ENCODE measurements at regions not wholly inside any gene's neighbourhood (a gene's known extent, or its start where the extent isn't known, plus 50 kb on each side); places are given as distances from the start of the nearest gene placed in this dataset.
"Not testable (repeated sequence)": the region's sequence is repeated elsewhere in the genome, so short reads cannot be mapped to it uniquely, and the experiment has no call there.

DNA sequence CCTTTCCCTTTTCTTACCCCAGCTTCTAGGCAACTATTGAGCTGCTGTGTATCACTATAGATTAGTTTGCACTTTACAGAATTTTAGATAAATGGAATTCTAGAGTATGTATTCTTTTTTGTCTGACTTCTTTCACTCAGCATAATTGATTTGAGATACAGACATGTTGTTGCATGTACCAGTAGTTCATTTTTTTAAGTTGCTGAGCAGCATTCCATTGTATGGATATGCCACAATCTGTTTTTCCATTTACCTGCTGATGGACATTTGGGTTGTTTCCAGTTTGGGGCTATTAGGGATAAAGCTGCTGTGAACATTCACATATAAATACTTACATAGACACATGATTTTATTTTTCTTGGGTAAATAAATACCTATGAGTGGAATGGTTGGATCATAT lies 135.7 kb downstream of the IGF1 start:
- no peak for DNase-seq (ENCODE audit: low spot score)

DNA sequence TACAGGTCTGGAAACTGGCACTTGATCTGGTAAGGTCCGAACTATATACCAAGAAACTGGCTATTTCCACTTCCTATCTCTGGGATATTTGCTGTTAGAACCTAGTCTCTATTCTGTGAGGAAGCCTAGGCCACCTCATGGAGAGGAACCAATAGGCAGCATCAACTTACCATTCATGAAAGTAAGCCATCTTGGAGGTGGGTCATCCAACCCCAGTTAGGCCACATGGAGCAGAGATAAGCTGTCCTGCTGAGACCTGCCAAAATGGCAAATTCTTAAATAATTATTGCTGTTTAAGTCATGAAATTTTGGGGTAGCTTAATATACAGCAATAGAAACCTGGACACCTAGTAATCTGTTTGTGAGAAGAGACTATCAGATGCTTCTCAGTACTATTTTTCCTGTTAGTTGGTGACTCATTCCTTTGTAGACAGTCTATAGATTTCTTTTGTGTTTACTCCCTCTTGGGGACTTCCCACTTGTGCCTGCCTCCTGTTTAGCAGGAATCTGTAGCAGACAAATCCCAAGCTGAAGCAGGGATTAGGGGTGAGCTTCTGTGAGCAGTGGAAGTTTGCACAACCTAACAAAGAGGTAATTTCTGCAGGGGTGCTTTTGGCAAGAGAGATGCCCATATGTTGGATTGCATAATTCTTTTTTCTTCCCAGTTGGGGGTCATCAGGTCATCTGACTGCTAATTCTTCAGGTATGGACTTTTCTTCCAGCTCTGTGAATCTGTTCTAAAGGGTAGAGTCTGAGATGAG lies 136.8 kb downstream of the IGF1 start:
- no peak for DNase-seq (ENCODE audit: low spot score)

DNA sequence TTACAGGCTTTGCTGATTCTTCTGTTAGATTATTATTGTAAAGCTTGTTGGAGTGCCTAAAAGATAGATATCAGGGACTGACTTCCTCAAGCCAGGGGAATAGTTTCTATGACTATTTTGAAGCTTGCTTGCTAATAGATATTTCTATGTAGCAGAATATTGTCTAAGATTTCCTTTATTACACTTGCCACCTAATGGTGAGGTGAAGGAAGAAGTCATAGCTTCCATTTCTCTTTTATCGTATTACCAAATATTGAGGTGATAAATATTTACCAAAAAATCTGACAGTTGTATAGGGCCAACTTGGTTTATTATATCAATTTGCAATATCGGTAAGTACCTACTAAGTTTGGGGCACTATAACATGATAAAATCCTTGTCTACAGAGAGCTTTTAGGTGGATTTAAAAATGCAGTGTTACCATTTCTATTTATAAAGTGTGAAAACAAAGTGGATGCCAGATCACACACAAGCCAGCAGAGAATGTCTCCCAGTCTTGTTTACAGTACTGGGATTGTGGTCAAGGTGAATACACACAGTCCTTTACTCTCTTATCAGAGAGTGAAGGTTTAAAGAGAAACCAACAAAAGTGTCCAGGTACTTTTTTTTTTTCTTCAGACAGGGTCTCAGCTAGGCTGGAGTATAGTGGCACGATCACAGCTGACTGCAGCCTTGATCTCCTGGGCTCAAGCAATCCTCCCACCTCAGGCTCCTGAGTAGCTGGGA lies 137.9 kb downstream of the IGF1 start:
- DNase-seq (ENCODE audit: low spot score): no peak

DNA sequence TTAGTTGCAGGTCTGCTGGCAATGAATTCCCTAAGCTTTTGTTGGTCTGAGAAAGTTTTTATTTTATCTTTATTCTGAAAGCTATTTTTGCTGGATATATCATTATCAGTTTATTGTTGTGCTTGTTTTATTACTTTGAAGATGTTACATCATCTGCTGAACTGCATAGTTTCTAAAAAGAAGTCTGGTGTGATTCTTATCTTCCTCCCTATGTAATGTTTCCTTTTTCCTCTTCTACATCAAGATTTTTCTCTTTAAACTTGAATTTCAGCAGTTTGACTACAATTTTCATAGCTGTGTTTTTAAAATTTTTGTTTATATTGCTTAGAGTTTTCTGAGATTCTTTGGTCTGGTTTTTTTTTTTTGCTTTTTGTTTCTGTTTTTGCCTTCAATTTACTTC lies 137.1 kb upstream of the PMCH start:
- DNase-seq (ENCODE audit: low spot score): no peak

DNA sequence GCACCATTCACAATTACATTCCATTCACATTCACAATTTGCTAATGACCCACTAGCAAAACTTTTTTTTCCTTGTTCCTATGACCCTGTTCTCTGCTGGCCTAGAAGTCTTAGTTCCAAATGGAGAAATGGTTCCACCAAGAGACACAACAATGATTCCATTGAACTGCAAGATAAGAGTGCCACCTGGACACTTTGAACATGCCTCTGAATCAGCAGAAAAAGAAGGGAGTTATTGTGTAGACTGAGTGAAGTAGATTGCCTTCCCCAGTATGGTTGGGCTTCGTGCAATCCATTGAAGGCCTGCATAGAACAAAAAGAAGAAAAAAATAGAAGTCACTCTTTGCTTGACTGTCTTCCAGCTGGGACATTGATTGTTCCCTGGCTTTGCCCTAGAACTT lies 133.8 kb upstream of the PMCH start:
- no peak for DNase-seq (ENCODE audit: low spot score)

DNA sequence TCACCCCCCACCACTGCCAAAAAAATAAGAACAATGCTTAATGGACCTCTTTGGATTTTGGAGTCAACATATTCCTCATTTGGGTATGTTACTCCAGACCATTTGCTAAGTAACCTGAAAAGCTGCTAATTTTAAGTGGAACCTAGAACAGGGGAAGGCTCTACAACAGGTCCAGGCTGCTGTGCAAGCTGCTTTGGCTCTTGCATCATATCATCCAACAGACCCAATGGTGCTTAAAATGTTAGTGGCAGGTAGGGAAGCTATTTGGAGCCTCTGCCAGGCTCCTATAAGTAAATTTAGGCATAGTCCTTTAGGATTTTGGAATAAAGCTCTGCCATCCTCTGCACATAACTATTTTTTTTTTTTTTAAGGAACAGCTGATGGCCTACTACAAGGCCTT lies 132.2 kb upstream of the PMCH start:
- DNase-seq (ENCODE audit: low spot score): no peak

DNA sequence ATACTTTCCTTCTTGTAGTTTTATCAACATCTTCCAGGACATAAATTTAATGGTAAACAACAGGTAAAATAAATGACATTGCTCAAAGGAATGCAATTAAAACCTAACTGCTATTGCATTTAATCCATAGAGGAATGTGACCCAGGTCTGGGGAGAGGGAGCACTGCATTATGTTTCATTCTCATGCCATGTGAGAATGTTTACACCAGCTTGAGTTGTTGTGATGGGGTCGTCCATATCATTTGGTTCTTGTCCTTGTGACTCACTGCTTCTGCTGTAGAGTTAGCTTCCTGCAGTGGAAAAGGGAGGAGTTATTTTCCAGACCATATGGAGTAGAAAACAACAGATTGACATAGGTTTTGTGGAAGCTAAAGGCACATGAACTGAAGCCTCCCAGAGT lies 129.3 kb upstream of the PMCH start:
- DNase-seq (ENCODE audit: low spot score): no peak

DNA sequence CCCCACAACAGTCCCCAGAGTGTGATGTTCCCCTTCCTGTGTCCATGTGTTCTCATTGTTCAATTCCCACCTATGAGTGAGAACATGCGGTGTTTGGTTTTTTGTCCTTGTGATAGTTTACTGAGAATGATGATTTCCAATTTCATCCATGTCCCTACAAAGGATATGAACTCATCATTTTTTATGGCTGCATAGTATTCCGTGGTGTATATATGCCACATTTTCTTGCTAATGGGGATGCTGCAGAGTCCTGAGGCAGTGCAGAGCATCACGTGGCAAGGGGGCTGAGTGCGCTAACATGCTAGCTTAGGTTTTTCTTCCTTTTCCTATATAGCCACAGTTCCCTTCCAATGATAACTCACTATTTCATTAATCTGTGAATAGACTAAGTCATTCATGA lies 127.5 kb upstream of the PMCH start:
- DNase-seq (ENCODE audit: low spot score): not testable (repeated sequence)

DNA sequence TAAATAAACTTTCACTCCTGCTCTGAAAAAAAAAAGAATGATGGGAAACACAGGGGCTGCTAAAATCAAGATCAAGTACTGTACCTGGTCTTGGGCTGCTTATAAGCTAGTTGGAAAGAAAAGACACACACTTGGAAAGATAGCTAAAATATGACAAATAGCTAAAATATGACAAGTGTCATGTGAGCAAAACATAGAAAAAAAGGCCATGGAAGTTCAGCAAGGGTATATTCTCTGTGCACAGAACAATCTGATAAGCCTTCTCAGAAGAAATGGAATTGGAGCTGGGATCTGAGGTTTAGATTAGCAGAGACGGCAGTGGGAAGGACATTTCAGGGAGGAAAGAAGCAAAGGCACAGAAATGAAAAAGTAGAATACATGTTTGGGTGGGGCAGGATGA lies 126.2 kb upstream of the PMCH start:
- DNase-seq (ENCODE audit: low spot score): no peak

DNA sequence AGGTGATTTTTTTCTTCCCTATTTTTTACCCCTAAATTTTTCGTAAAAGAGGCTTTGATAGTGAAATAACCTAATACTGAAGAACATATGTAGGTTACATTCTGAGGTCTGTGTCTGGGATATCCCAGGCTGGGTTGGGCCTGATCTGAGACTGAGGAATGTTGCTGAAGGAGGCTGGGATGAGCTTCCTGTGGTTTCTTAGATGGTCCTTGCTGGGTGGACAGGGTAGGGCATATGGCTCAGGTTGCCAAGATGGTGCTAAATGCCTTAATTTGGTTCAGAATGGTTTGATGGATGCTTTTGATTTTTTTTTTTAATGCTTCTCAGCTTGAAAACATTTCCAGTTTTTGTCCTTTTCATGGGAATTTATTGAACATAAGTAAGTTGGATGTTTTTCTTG lies 124.6 kb upstream of the PMCH start:
- no peak for DNase-seq (ENCODE audit: low spot score)

DNA sequence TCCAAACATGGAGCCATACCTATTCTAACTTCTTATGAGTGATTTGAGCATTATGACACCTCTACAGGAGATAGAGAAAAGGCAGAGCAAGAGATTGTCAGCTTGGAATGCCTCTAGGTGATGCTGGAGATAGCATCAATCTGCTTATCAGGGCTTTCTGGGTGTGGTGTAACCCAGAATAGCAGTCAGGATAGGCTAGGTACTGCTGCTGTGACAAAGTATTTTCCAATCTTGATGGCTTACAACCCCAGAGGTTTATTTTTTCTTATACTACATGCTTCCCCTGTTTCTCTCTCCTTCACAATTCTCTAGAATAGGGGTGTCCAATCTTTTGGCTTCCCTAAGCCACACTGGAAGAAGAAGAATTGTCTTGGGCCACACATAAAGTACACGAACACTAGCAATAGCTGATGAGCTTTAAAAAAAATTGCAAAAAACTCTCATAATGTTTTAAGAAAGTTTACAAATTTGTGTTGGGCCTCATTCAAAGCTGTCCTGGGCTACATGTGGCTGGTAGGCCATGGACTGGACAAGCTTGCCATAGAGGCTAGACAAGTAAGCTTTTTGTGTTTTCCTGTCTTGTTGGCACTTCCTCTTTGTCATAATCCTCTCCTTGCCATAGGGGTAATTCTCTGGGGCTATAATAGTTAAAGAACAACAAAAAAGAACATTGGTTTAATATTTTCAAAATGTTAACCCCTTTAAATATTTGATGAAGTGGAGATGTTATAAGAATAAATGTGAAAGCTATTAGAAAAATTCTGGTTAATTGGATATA lies 123.9 kb upstream of the PMCH start:
- no peak for DNase-seq (ENCODE audit: low spot score)

DNA sequence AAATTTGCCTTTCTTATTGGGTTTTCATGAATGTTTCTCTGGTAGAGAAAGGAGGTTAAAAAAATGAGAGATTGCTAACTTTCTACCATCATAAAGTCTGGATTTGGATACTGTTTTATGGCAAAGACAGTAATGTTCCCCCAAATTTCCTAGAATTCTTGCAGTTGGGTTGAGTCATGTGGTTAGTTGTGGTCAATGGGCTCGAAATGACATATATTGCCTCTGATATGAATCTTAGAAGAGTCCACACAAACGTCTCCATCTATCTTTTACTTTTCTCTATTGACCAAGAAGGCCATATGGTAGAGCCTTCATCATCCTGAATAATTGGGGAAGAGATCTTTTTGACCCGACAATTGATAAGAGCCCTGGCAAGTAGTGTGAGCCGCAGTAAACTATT lies 119.5 kb upstream of the PMCH start:
- DNase-seq (ENCODE audit: low spot score): no peak

DNA sequence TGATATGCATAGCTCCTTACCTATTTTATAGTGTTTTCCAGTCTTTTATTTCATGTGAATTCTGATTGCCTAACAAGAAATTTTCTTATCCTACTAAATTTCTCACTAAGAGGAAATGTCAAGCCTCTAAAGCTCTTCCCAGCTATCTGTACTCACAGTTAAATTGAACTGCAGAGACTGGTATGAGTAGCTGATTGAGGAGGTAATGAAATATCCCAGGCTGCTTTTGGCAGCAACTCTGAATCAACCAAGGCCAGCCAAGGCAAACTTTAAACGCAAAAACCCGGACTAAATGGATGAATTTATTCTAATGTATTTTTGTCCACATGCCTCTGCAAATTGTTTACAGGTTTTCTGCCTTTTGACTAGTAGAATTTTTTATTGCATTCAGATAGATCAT lies 119.1 kb upstream of the PMCH start:
- DNase-seq (ENCODE audit: low spot score): no peak

DNA sequence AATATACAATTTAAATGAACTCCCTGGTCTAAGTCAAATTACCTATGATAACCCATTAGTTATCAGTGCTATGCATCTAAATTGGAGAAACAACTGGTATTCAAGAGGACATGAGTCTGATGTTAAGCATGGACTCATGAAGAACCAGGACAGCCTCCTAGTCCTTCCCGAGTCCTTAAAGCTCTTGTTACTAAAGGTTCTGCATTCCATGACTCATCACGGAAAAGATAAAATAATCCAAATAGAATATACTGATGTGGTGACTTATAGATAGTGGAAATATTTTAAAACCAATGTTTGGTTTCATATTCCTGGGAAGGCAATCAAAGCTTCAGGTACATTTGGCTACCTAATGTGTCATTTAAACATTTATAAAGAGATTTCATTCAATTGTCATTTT lies 117.2 kb upstream of the PMCH start:
- no peak for DNase-seq (ENCODE audit: low spot score)

DNA sequence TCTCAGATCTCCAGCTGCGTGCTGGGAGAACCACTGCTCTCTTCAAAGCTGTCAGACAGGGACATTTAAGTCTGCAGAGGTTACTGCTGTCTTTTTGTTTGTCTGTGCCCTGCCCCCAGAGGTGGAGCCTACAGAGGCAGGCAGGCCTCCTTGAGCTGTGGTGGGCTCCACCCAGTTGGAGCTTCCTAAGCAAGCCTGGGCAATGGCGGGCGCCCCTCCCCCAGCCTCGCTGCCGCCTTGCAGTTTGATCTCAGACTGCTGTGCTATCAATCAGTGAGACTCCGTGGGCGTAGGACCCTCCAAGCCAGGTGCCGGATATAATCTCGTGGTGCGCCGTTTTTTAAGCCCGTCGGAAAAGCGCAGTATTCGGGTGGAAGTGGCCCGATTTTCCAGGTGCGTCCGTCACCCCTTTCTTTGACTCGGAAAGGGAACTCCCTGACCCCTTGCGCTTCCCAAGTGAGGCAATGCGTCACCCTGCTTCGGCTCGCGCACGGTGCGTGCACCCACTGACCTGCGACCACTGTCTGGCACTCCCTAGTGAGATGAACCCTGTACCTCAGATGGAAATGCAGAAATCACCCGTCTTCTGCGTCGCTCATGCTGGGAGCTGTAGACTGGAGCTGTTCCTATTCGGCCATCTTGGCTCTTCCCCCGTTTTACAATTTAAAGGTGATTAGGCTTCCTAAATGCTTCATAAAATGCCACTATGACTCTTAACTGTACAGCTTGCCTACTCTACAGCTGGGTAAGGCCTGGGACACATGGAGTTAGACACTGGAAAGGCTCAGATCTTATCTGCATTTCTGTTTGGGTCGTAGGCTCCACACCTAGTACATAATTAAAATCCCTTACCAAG lies 115.7 kb upstream of the PMCH start:
- DNase-seq (ENCODE audit: low spot score): not testable (repeated sequence)

DNA sequence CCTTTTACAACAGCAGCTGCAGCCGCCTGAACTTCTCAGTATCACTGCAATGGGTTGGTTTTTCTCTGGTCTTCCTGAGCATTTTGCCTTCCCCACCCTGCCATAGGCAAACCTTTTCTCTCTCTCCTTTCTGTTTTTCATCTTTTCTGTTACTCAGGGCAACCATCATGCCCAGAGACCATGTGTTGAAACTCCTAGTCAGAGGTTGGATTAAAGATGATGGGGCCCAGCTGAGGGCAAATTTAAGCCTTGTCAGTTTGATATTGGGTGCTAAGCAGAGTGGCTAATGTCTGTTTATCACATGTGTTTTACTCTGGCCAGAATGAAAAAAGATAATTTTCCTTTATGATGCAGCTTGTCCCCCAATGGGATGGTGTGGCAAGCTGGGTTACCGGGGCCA lies 107.9 kb upstream of the PMCH start:
- DNase-seq (ENCODE audit: low spot score): no peak

DNA sequence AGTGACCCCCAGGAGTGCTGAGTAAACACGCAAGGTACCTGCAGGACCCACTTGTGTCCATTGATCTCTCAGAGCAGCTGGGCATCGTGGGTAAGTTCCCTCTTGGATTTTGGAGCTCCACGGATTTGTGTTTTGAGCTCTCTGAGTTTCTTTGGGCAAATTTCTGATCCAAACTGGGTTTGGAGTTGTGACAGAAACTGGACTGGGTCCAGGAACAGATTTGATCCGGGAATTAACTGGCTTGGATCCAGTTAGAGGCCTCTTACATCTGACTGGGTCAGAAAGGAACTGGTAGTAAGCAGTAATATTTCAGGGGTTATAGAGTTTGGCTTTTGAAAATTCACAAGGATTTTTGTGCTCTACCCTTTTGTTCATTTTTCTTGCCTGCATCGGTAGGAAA lies 107.0 kb upstream of the PMCH start:
- not testable (repeated sequence) for DNase-seq (ENCODE audit: low spot score)

DNA sequence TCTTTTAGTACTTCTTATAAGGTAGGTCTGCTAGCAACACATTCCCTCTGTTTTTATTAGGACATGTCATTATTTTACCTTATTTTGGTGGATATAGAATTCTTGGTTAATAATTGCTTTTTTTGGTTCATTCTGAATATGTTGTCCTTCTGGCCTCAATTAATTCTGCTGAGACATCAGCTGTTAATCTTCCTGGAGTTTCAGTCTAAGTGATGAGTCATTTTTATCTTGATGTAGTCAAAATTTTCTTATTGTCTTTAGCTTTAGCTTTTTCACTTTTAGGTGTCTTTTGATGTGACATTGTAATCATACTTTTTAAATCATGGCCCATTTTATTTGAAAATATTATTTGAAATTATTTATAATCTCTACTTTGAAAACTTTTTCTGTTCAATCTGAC lies 104.9 kb upstream of the PMCH start:
- DNase-seq (ENCODE audit: low spot score): no peak

DNA sequence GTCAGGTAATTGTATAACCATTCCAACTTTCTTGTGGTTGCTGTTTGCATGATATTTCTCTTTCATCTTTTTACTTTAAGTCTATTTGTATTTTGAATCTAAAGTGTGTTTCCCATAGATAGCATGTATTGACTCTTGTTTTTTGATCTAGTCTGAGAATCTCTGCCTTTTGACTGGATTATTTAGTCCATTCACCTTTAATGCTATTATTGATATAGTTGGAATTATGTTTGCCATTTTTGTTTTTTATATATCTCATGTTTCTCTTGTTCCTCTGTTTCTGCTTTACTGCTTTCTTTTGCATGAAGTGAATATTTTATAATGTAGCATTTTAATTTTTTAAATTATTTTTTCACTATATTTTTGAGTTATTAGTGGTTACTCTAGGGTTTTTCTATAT lies 103.9 kb upstream of the PMCH start:
- DNase-seq (ENCODE audit: low spot score): no peak

DNA sequence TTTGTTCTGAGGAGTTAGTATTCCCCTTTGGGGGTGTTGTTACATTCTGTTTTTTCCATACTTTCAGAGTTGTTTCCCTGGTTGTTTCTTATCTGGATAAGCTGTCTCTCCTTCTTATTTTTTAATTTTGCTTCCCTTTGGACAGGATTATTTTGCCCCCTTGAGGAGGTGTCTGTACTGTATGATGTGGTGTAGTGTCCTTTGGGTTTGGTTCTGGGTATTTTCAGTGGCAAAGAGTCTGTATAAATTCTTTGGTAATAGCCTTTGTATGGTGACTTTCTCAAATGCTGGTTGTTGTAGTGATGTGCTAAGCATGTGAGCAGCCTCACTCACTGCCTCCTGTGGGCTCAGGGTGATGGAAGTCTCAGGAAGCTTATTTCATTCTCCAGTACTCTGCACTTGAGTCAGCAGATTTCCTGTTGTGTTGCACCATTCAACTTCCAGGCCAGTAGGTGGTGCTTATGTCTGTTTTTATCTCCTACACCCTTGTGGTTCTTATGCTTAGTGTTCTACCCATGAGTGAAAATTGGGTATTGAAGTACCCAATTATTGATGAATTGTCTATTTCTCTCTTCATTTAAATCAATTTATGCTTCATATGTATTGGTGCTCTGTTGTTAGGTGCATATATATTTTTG lies 103.3 kb upstream of the PMCH start:
- peak; percentile 1 for DNase-seq (ENCODE audit: low spot score)

DNA sequence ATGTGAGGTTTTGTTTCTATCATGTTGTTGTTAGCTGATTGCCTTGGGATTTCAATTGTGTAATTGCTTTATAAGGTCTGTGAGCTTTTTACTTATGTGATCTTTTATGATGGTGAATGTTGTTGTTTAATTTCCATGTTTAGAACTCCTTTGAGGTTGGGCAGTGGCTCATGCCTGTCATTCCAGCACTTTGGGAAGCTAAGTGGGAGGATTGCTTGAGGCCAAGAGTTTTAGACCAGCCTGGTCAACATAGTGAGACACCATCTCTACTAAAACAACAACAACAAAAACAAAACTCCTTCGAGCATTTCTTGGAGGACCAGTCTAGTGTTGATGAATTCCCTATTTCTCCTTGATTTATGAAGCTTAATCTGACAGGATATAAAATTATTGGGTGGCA lies 102.1 kb upstream of the PMCH start:
- no peak for DNase-seq (ENCODE audit: low spot score)

DNA sequence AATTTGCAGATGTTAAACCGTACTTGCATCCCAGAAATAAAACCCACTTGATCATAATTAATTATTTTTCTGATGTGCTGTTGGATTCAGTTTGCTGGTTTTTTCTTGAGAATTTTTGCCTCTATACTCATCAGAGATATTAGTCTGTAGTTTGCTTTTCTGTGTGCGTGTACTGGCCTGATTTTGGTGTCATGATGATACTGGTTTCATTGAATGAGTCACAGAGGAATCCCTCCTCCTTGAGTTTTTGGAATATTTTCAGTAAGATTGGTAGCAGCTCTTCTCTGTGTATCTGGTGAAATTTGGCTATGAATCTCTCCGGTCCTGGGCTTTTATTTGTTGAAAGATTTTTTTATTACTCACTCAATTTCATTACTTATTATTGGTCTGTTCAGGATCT lies 100.4 kb upstream of the PMCH start:
- DNase-seq (ENCODE audit: low spot score): no peak
